ENCODE measurements at regions not wholly inside any gene's neighbourhood (a gene's known extent, or its start where the extent isn't known, plus 50 kb on each side); places are given as distances from the start of the nearest gene placed in this dataset.

- no peaks in the 10 kb centered on the region for H3K4me1 Mint-ChIP-seq (ENCODE audit: low read depth)
- TF ChIP-seq CTCF (IDR thresholded peaks at IDR 0.05): no peak
- H3K9me3 Mint-ChIP-seq (ENCODE audit: low read depth): no peaks in the 10 kb centered on the region
- no peaks in the 10 kb centered on the region for H3K36me3 Mint-ChIP-seq (ENCODE audit: low read depth)
- no peak overlapping the region for H3K27ac Mint-ChIP-seq (ENCODE audit: unreplicated experiment)
- no peak for DNase-seq (ENCODE audit: low spot score)
- H3K4me3 Mint-ChIP-seq (ENCODE audit: unreplicated experiment): no peak overlapping the region
- H3K27me3 Mint-ChIP-seq (ENCODE audit: low read depth): peaks cover 45% of the 10 kb centered on the region
Observed at GRCh38 chr11:105201166-105201565, 61.6 kb upstream of the CARD18 start.

- Mint-ChIP-seq H3K4me3 (ENCODE audit: unreplicated experiment) (no peak overlapping the region), H3K27me3 (ENCODE audit: low read depth) (peaks cover 41% of the 10 kb centered on the region), H3K4me1 (ENCODE audit: low read depth) (no peaks in the 10 kb centered on the region), H3K9me3 (ENCODE audit: low read depth) (no peaks in the 10 kb centered on the region), H3K27ac (ENCODE audit: unreplicated experiment) (no peak overlapping the region), H3K36me3 (ENCODE audit: low read depth) (no peaks in the 10 kb centered on the region)
- no peak for DNase-seq (ENCODE audit: low spot score)
- no peak for TF ChIP-seq CTCF (IDR thresholded peaks at IDR 0.05)
Observed at GRCh38 chr11:105197071-105197815, 57.7 kb upstream of the CARD18 start.

- no peaks in the 10 kb centered on the region for H3K9me3 Mint-ChIP-seq (ENCODE audit: low read depth)
- H3K4me3 Mint-ChIP-seq (ENCODE audit: unreplicated experiment): no peak overlapping the region
- no peak for DNase-seq (ENCODE audit: low spot score)
- no peak overlapping the region for H3K27ac Mint-ChIP-seq (ENCODE audit: unreplicated experiment)
- no peak for TF ChIP-seq CTCF (IDR thresholded peaks at IDR 0.05)
- H3K36me3 Mint-ChIP-seq (ENCODE audit: low read depth): no peaks in the 10 kb centered on the region
- peaks cover 45% of the 10 kb centered on the region for H3K27me3 Mint-ChIP-seq (ENCODE audit: low read depth)
- H3K4me1 Mint-ChIP-seq (ENCODE audit: low read depth): no peaks in the 10 kb centered on the region
Observed at GRCh38 chr11:105193260-105193659, 53.7 kb upstream of the CARD18 start.

GRCh38 chr11:105192115-105192514 is 52.5 kb upstream of the CARD18 start:
- no peaks in the 10 kb centered on the region for H3K36me3 Mint-ChIP-seq (ENCODE audit: low read depth)
- DNase-seq (ENCODE audit: low spot score): no peak
- no peak overlapping the region for H3K27ac Mint-ChIP-seq (ENCODE audit: unreplicated experiment)
- no peak overlapping the region for H3K4me3 Mint-ChIP-seq (ENCODE audit: unreplicated experiment)
- no peak for TF ChIP-seq CTCF (IDR thresholded peaks at IDR 0.05)
- no peaks in the 10 kb centered on the region for H3K9me3 Mint-ChIP-seq (ENCODE audit: low read depth)
- no peaks in the 10 kb centered on the region for H3K4me1 Mint-ChIP-seq (ENCODE audit: low read depth)
- H3K27me3 Mint-ChIP-seq (ENCODE audit: low read depth): peaks cover 47% of the 10 kb centered on the region

GRCh38 chr11:105189581-105189980 is 50.0 kb upstream of the CARD18 start:
- no peaks in the 10 kb centered on the region for H3K36me3 Mint-ChIP-seq (ENCODE audit: low read depth)
- H3K9me3 Mint-ChIP-seq (ENCODE audit: low read depth): no peaks in the 10 kb centered on the region
- peaks cover 38% of the 10 kb centered on the region for H3K27me3 Mint-ChIP-seq (ENCODE audit: low read depth)
- no peaks in the 10 kb centered on the region for H3K4me1 Mint-ChIP-seq (ENCODE audit: low read depth)
- TF ChIP-seq CTCF (IDR thresholded peaks at IDR 0.05): no peak
- H3K27ac Mint-ChIP-seq (ENCODE audit: unreplicated experiment): no peak overlapping the region
- H3K4me3 Mint-ChIP-seq (ENCODE audit: unreplicated experiment): no peak overlapping the region
- no peak for DNase-seq (ENCODE audit: low spot score)
